Endothelial cell of umbilical vein (primary cell): ENCODE measurements at regions not wholly inside any gene's neighbourhood (a gene's known extent, or its start where the extent isn't known, plus 50 kb on each side); places are given as distances from the start of the nearest gene placed in this dataset.

Experiments used
- BruUV-seq: library from RNA; stranded (reverse); fragments of 400-500 nt; replicated peaks from 2 replicates; lab custom pipeline; 2021; lab: Mats Ljungman, UMichigan
- CTCF ChIA-PET: fragments of 300-600, 350-600 bp; sonication (Branson Sonifier 250); formaldehyde crosslinking; loops from one replicate; lab custom pipeline; 2021; ENCODE audit warnings: antibody characterized with exemption, inconsistent platforms; lab: Charles Lee
- POLR2A ChIA-PET: fragments of 300-600, 350-600 bp; sonication (Branson Sonifier 250); formaldehyde crosslinking; loops from one replicate; lab custom pipeline; 2021; ENCODE audit warnings: antibody characterized with exemption, inconsistent platforms; lab: Charles Lee
- DNase-seq: peaks from one replicate; pipeline ENCODE4 v3.0.0-alpha.2; 2011; ENCODE audit warnings: low read depth, low spot score
- FAIRE-seq: peaks from 2 replicates; lab custom pipeline; 2011; peaks lifted over from hg19 to GRCh38; lab: Jason Lieb, UNC
- H2AFZ ChIP-seq: 2 replicates; pipeline ENCODE4 v1.6.0; 2012; ENCODE audit warnings: low read depth, low read length, control low read depth, inconsistent platforms
- H3K27ac ChIP-seq: 2 replicates; pipeline ENCODE4 v1.5.1; 2011; ENCODE audit warnings: low read depth, mild to moderate bottlenecking, control low read depth, low read length, moderate library complexity; ENCODE audit not compliant: insufficient read depth
- H3K27me3 ChIP-seq, 2 experiments: 2 replicates each; pipeline versions ENCODE4 v1.6.0 to v1.6.1; 2011; ENCODE audit warnings: low read length in 2 of 2, mixed read lengths in 1 of 2; ENCODE audit not compliant: control insufficient read depth in 2 of 2, insufficient read depth in 2 of 2
- H3K36me3 ChIP-seq, 2 experiments: 2 replicates in 1 of 2; 3 replicates in 1 of 2; pipeline ENCODE4 v1.5.1; 2011; ENCODE audit warnings: low read length in 2 of 2, mild to moderate bottlenecking in 1 of 2, moderate library complexity in 1 of 2; ENCODE audit not compliant: control insufficient read depth in 2 of 2, insufficient read depth in 2 of 2; ENCODE audit errors: extremely low read depth in 1 of 2
- H3K4me1 ChIP-seq: 3 replicates; pipeline ENCODE4 v1.5.1; 2011; ENCODE audit warnings: mild to moderate bottlenecking, low read length; ENCODE audit not compliant: control insufficient read depth, insufficient read depth; ENCODE audit errors: extremely low read depth
- H3K4me2 ChIP-seq: 2 replicates; pipeline ENCODE4 v1.6.1; 2011; ENCODE audit warnings: low read length, control low read depth, mixed read lengths; ENCODE audit not compliant: insufficient read depth
- H3K4me3 ChIP-seq, 3 experiments: fragments of 200-600 bp in 1 of 3; sonication (generic), shearing (Covaris generic) in 1 of 3; replicated peaks in 1 of 3; 2 replicates each; pipeline ENCODE4 v1.5.1; 2011 to 2016; ENCODE audit warnings: control low read depth in 3 of 3, low read length in 3 of 3, mild to moderate bottlenecking in 2 of 3, inconsistent platforms in 1 of 3, low read depth in 1 of 3, moderate library complexity in 1 of 3; ENCODE audit not compliant: insufficient read depth in 1 of 3
- H3K79me2 ChIP-seq: 2 replicates; pipeline ENCODE4 v1.6.0; 2012; ENCODE audit warnings: low read length, inconsistent platforms; ENCODE audit not compliant: control insufficient read depth, insufficient read depth
- H3K9ac ChIP-seq: replicated peaks from 2 replicates; pipeline ENCODE3; 2011; ENCODE audit warnings: low read length, control low read depth; ENCODE audit not compliant: insufficient read depth; ENCODE audit errors: extremely low read depth
- H3K9me1 ChIP-seq: replicated peaks from 3 replicates; pipeline ENCODE4 v1.6.0; 2011; ENCODE audit warnings: mild to moderate bottlenecking, low read length; ENCODE audit not compliant: control insufficient read depth, insufficient read depth; ENCODE audit errors: extremely low read depth
- H3K9me3 ChIP-seq: replicated peaks from 2 replicates; pipeline ENCODE4 v1.5.1; 2012; ENCODE audit warnings: low read length, inconsistent platforms; ENCODE audit not compliant: control insufficient read depth, insufficient read depth
- H4K20me1 ChIP-seq: replicated peaks from 2 replicates; pipeline ENCODE3; 2011; ENCODE audit warnings: mild to moderate bottlenecking, low read length; ENCODE audit not compliant: control insufficient read depth, insufficient read depth; ENCODE audit errors: extremely low read depth
- EZH2 ChIP-seq: IDR thresholded peaks from 2 replicates; pipeline ENCODE4 v1.6.1; 2012; ENCODE audit warnings: borderline replicate concordance, low read depth, mild to moderate bottlenecking, moderate library complexity, low read length, inconsistent platforms; ENCODE audit not compliant: severe bottlenecking
- FOS ChIP-seq: IDR thresholded peaks from 2 replicates; pipeline ENCODE4 v1.6.1; 2011; ENCODE audit warnings: mild to moderate bottlenecking, low read length, moderate library complexity, borderline replicate concordance; ENCODE audit not compliant: insufficient read depth
- GATA2 ChIP-seq: IDR thresholded peaks from 2 replicates; pipeline ENCODE4 v1.7.0; 2011; ENCODE audit warnings: low read depth, mild to moderate bottlenecking, moderate library complexity, mixed read lengths, low read length; ENCODE audit not compliant: insufficient read length, insufficient read depth
- JUN ChIP-seq: IDR thresholded peaks from 2 replicates; pipeline ENCODE4 v1.6.1; 2011; ENCODE audit warnings: borderline replicate concordance, low read depth; ENCODE audit not compliant: insufficient read length, insufficient read depth
- MYC ChIP-seq: IDR thresholded peaks from one replicate; pipeline ENCODE4 v1.6.1; 2011; ENCODE audit warnings: mild to moderate bottlenecking, low read depth, low read length
- POLR2A ChIP-seq: IDR thresholded peaks from 2 replicates; pipeline ENCODE4 v1.6.1; 2012; ENCODE audit warnings: low read depth, mild to moderate bottlenecking, control low read depth, low read length
- POLR2AphosphoS5 ChIP-seq: IDR thresholded peaks from 2 replicates; pipeline ENCODE4 v1.6.1; 2012; ENCODE audit warnings: low read depth, mild to moderate bottlenecking, control low read depth, low read length, moderate library complexity; ENCODE audit not compliant: insufficient read depth
- dilution Hi-C: fragments of 300-500 bp; cut with MboI; formaldehyde crosslinking; loops from one replicate; pipeline ENCODE4 v1.15.0; 2019; ENCODE audit warnings: low sequenced_read_pairs; ENCODE audit not compliant: extremely low pct_ligation_motif_present
- intact Hi-C: fragments of 100-400 bp; cut with micrococcal nuclease; formaldehyde crosslinking; loops from one replicate; pipeline ENCODE4 v1.10.0; 2022
- TF ChIP-seq, protein P1 (sequence below): IDR thresholded peaks from 2 replicates; pipeline ENCODE4 v1.6.1; 2011; ENCODE audit not compliant: insufficient read depth, insufficient read length
- TF ChIP-seq, protein P2 (sequence below), 2 donors: IDR thresholded peaks; 1 replicate in 1 of 2; 2 replicates in 1 of 2; pipeline ENCODE4 v1.5.1; 2011; ENCODE audit warnings: low read length in 2 of 2, mild to moderate bottlenecking in 2 of 2, moderate library complexity in 2 of 2, control low read depth in 1 of 2, inconsistent platforms in 1 of 2, low read depth in 1 of 2; ENCODE audit not compliant: insufficient read depth in 1 of 2; ENCODE audit errors: extremely low read depth in 1 of 2

DNA sequence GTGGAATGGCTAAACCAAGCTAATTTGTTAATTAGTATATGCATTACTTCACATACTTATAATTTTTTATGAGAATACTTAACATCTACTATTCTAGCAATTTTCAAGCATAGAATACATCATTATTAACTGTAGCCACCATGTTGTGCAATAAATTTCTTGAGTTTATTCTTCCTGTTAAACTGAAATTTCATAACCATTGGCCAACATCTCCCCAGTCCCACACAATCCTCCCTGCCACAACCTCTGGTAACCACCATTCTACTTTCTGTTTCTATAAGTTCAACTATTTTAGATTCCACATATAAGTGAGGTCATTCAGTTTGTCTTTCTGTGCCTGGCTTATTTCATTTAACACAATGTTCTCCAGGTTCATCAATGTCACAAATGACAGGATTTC, 208.5 kb downstream of the PPP4R3C start:
- intact Hi-C loops: no loop called here

More for the DNA sequence above, 208.5 kb downstream of the PPP4R3C start:
- ChIA-PET POLR2A (no interaction called here), CTCF (no interaction called here)
- Histone ChIP-seq H4K20me1 (no peaks in the 10 kb centered on the region), H3K27me3 (no peaks in the 10 kb centered on the region), H3K9ac (no peak overlapping the region), H3K4me1 (no peaks in the 10 kb centered on the region), H3K27ac (no peak overlapping the region), H3K79me2 (no peaks in the 10 kb centered on the region), H3K9me1 (no peaks in the 10 kb centered on the region), H3K4me2 (no peak overlapping the region), H3K4me3 (no peak overlapping the region), H3K9me3 (no peaks in the 10 kb centered on the region), H3K36me3 (no peaks in the 10 kb centered on the region), H2AFZ (no peak overlapping the region)
- TF ChIP-seq, protein P1, sequence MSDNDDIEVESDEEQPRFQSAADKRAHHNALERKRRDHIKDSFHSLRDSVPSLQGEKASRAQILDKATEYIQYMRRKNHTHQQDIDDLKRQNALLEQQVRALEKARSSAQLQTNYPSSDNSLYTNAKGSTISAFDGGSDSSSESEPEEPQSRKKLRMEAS: no peak
- TF ChIP-seq FOS (no peak), POLR2AphosphoS5 (no peak), POLR2A (no peak), EZH2 (no peak), GATA2 (no peak), JUN (no peak), MYC (no peak)
- TF ChIP-seq, protein P2, sequence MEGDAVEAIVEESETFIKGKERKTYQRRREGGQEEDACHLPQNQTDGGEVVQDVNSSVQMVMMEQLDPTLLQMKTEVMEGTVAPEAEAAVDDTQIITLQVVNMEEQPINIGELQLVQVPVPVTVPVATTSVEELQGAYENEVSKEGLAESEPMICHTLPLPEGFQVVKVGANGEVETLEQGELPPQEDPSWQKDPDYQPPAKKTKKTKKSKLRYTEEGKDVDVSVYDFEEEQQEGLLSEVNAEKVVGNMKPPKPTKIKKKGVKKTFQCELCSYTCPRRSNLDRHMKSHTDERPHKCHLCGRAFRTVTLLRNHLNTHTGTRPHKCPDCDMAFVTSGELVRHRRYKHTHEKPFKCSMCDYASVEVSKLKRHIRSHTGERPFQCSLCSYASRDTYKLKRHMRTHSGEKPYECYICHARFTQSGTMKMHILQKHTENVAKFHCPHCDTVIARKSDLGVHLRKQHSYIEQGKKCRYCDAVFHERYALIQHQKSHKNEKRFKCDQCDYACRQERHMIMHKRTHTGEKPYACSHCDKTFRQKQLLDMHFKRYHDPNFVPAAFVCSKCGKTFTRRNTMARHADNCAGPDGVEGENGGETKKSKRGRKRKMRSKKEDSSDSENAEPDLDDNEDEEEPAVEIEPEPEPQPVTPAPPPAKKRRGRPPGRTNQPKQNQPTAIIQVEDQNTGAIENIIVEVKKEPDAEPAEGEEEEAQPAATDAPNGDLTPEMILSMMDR (IDR thresholded peaks at IDR 0.05; ENCODE audit: extremely low read depth in 1 of 2, insufficient read depth in 1 of 2, low read depth in 1 of 2, low read length in 2 of 2): no peak
- FAIRE-seq (no peak), DNase-seq (no peak)
- dilution Hi-C loops: no loop called here
- no TSS peak for BruUV-seq
